LNCaP clone FGC (cell line): ENCODE measurements at regions not wholly inside any gene's neighbourhood (a gene's known extent, or its start where the extent isn't known, plus 50 kb on each side); places are given as distances from the start of the nearest gene placed in this dataset.

Source experiments
- DNase-seq: peaks from one replicate; pipeline ENCODE4 v3.0.0-alpha.2; 2011; ENCODE audit warnings: low read depth
- H3K4me3 ChIP-seq: 2 replicates; pipeline ENCODE4 v1.5.1; 2011; ENCODE audit warnings: mild to moderate bottlenecking, low read depth, low read length, control low read depth
- CTCF ChIP-seq: IDR thresholded peaks from 2 replicates; pipeline ENCODE4 v1.5.1; 2012; ENCODE audit warnings: mild to moderate bottlenecking; ENCODE audit not compliant: control insufficient read depth, insufficient read depth; ENCODE audit errors: extremely low read depth

GRCh38 chrX:99722094-99722493 is 688.0 kb downstream of the PCDH19 start:
- DNase-seq = no peak
- no peak for TF ChIP-seq CTCF
- H3K4me3 ChIP-seq = no peak overlapping the region

GRCh38 chrX:99719140-99719539 is 690.9 kb downstream of the PCDH19 start:
- DNase-seq = no peak
- H3K4me3 ChIP-seq = no peak overlapping the region
- TF ChIP-seq CTCF = no peak

- TF ChIP-seq CTCF = no peak
- no peak overlapping the region for H3K4me3 ChIP-seq
- DNase-seq = no peak
Observed at GRCh38 chrX:99717716-99718115, 692.4 kb downstream of the PCDH19 start.

GRCh38 chrX:99705701-99706100 is 704.4 kb downstream of the PCDH19 start:
- no peak overlapping the region for H3K4me3 ChIP-seq
- no peak for TF ChIP-seq CTCF
- no peak for DNase-seq

- no peak overlapping the region for H3K4me3 ChIP-seq
- no peak for TF ChIP-seq CTCF
- no peak for DNase-seq
Observed at GRCh38 chrX:99703473-99703872, 706.6 kb downstream of the PCDH19 start.

GRCh38 chrX:99698451-99698850 is 711.6 kb downstream of the PCDH19 start:
- no peak overlapping the region for H3K4me3 ChIP-seq
- DNase-seq = no peak
- no peak for TF ChIP-seq CTCF

- DNase-seq = no peak
- no peak overlapping the region for H3K4me3 ChIP-seq
- no peak for TF ChIP-seq CTCF
Observed at GRCh38 chrX:99663136-99663535, 746.9 kb downstream of the PCDH19 start.
